ENCODE measurements at regions not wholly inside any gene's neighbourhood (a gene's known extent, or its start where the extent isn't known, plus 50 kb on each side); places are given as distances from the start of the nearest gene placed in this dataset.

- no TSS peak for BruUV-seq (replicated peaks)
- Histone ChIP-seq H3K4me2 (no peak overlapping the region), H3K79me2 (ENCODE audit: low read depth) (no peaks in the 10 kb centered on the region), H3K9me3 (ENCODE audit: insufficient read depth, low read depth) (no peaks in the 10 kb centered on the region), H3K27me3 (ENCODE audit: insufficient read depth, low read depth) (no peaks in the 10 kb centered on the region), H3K4me3 (no peak overlapping the region), H3K27ac (no peak overlapping the region), H4K20me1 (ENCODE audit: insufficient read depth) (no peaks in the 10 kb centered on the region), H3K9me2 (ENCODE audit: insufficient read depth) (no peaks in the 10 kb centered on the region), H3K36me3 (ENCODE audit: low read depth) (no peaks in the 10 kb centered on the region), H2AFZ (no peak overlapping the region), H3F3A (ENCODE audit: insufficient read depth, low read depth) (no peaks in the 10 kb centered on the region), H3K4me1 (replicated peaks; ENCODE audit: insufficient read depth) (no peaks in the 10 kb centered on the region)
- no peak for TF ChIP-seq EZH2 (IDR thresholded peaks at IDR 0.05; ENCODE audit: low read depth)
- intact Hi-C loops (cut with micrococcal nuclease; ENCODE audit: unreplicated experiment) = no loop called here
- no peak for DNase-seq
- CTCF ChIA-PET = no interaction called here
- POLR2A ChIA-PET (ENCODE audit: unreplicated experiment) = no interaction called here
These were observed 293.5 kb downstream of the SMOC2 start for GRCh38 chr6:168734523-168734922.

GRCh38 chr6:168732676-168733075, 291.7 kb downstream of the SMOC2 start:
- CTCF ChIA-PET = no interaction called here
- H2AFZ ChIP-seq = no peak overlapping the region
- no peaks in the 10 kb centered on the region for H3K9me3 ChIP-seq (ENCODE audit: insufficient read depth, low read depth)
- intact Hi-C loops (cut with micrococcal nuclease; ENCODE audit: unreplicated experiment) = no loop called here
- POLR2A ChIA-PET (ENCODE audit: unreplicated experiment) = no interaction called here
- no peaks in the 10 kb centered on the region for H3F3A ChIP-seq (ENCODE audit: insufficient read depth, low read depth)
- H3K27me3 ChIP-seq (ENCODE audit: insufficient read depth, low read depth) = no peaks in the 10 kb centered on the region
- H4K20me1 ChIP-seq (ENCODE audit: insufficient read depth) = no peaks in the 10 kb centered on the region
- H3K27ac ChIP-seq = no peak overlapping the region
- no peaks in the 10 kb centered on the region for H3K4me1 ChIP-seq (replicated peaks; ENCODE audit: insufficient read depth)
- no peak overlapping the region for H3K4me2 ChIP-seq
- no peak overlapping the region for H3K4me3 ChIP-seq
- TF ChIP-seq CTCF (conservative IDR thresholded peaks at IDR 0.05) = no peak
- TF ChIP-seq EZH2 (IDR thresholded peaks at IDR 0.05; ENCODE audit: low read depth) = no peak
- DNase-seq = no peak
- H3K79me2 ChIP-seq (ENCODE audit: low read depth) = no peaks in the 10 kb centered on the region
- H3K36me3 ChIP-seq (ENCODE audit: low read depth) = no peaks in the 10 kb centered on the region
- BruUV-seq (replicated peaks) = no TSS peak
- no peaks in the 10 kb centered on the region for H3K9me2 ChIP-seq (ENCODE audit: insufficient read depth)

- no peak overlapping the region for H3K4me3 ChIP-seq
- H3K9me2 ChIP-seq (ENCODE audit: insufficient read depth) = no peaks in the 10 kb centered on the region
- H3K9me3 ChIP-seq (ENCODE audit: insufficient read depth, low read depth) = no peaks in the 10 kb centered on the region
- ChIA-PET CTCF (interaction anchor here (0.5 kb wide), 1 partner anchor 16 kb away, joined by 4 read pairs; no protein-coding TSS in a partner anchor), POLR2A (ENCODE audit: unreplicated experiment) (no interaction called here)
- H3K27ac ChIP-seq = no peak overlapping the region
- H3K79me2 ChIP-seq (ENCODE audit: low read depth) = no peaks in the 10 kb centered on the region
- H2AFZ ChIP-seq = no peak overlapping the region
- DNase-seq = no peak
- H3K36me3 ChIP-seq (ENCODE audit: low read depth) = no peaks in the 10 kb centered on the region
- no peaks in the 10 kb centered on the region for H3K27me3 ChIP-seq (ENCODE audit: insufficient read depth, low read depth)
- TF ChIP-seq CTCF (conservative IDR thresholded peaks at IDR 0.05) (no peak), EZH2 (IDR thresholded peaks at IDR 0.05; ENCODE audit: low read depth) (no peak)
- no peaks in the 10 kb centered on the region for H4K20me1 ChIP-seq (ENCODE audit: insufficient read depth)
- no peaks in the 10 kb centered on the region for H3F3A ChIP-seq (ENCODE audit: insufficient read depth, low read depth)
- 0 out of 2 replicates have a peak, but pooled peaks cover 4% of the 10 kb centered on the region for H3K4me1 ChIP-seq (replicated peaks; ENCODE audit: insufficient read depth)
- H3K4me2 ChIP-seq = no peak overlapping the region
- intact Hi-C loops (cut with micrococcal nuclease; ENCODE audit: unreplicated experiment) = no loop called here
- no TSS peak for BruUV-seq (replicated peaks)
These were observed 290.1 kb downstream of the SMOC2 start for GRCh38 chr6:168730931-168731716.
